HFF-Myc (cell line): ENCODE measurements at regions not wholly inside any gene's neighbourhood (a gene's known extent, or its start where the extent isn't known, plus 50 kb on each side); places are given as distances from the start of the nearest gene placed in this dataset.

Experiments
- DNase-seq: peaks from one replicate; pipeline ENCODE4 v3.0.0-alpha.2; 2011; ENCODE audit warnings: low read depth; ENCODE audit errors: extremely low read depth
- H3K4me3 ChIP-seq: replicated peaks from 2 replicates; pipeline ENCODE4 v1.5.1; 2011; ENCODE audit warnings: low read depth, mild to moderate bottlenecking, control low read depth, low read length
- TF ChIP-seq, protein P1 (sequence below): IDR thresholded peaks from 2 replicates; pipeline ENCODE4 v1.5.1; 2012; ENCODE audit warnings: mild to moderate bottlenecking, low read depth, low read length, control low read depth; ENCODE audit errors: missing control alignments

DNA sequence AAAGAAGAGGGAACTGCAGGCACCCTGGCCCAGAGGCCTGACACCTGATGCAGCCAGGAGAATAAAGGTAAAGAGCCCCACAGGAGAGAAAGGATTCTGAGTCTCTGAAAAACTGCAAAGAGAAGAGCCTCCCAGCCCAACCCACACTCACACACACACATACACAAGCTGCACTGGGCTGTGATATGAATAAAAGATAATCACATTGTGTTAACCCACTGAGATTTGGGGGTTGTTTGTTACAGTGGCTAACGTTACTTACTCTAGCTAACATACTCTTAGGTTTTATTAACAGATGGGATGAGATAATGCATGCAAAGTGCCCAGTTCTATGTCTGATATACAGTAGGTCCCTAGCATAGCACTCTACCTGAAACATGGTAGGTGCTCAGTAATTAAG lies 554.4 kb downstream of the CD83 start:
- TF ChIP-seq, protein P1, sequence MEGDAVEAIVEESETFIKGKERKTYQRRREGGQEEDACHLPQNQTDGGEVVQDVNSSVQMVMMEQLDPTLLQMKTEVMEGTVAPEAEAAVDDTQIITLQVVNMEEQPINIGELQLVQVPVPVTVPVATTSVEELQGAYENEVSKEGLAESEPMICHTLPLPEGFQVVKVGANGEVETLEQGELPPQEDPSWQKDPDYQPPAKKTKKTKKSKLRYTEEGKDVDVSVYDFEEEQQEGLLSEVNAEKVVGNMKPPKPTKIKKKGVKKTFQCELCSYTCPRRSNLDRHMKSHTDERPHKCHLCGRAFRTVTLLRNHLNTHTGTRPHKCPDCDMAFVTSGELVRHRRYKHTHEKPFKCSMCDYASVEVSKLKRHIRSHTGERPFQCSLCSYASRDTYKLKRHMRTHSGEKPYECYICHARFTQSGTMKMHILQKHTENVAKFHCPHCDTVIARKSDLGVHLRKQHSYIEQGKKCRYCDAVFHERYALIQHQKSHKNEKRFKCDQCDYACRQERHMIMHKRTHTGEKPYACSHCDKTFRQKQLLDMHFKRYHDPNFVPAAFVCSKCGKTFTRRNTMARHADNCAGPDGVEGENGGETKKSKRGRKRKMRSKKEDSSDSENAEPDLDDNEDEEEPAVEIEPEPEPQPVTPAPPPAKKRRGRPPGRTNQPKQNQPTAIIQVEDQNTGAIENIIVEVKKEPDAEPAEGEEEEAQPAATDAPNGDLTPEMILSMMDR = no peak
- no peak overlapping the region for H3K4me3 ChIP-seq
- no peak for DNase-seq

GRCh38 chr6:14673201-14673600 lies 555.6 kb downstream of the CD83 start:
- DNase-seq = no peak
- H3K4me3 ChIP-seq = no peak overlapping the region
- TF ChIP-seq, protein P1 = no peak

GRCh38 chr6:14674458-14674857 lies 556.9 kb downstream of the CD83 start:
- no peak overlapping the region for H3K4me3 ChIP-seq
- no peak for DNase-seq
- TF ChIP-seq, protein P1 = no peak

GRCh38 chr6:14674867-14675648 lies 557.5 kb downstream of the CD83 start:
- TF ChIP-seq, protein P1 = no peak
- DNase-seq = no peak
- H3K4me3 ChIP-seq = no peak overlapping the region

DNA sequence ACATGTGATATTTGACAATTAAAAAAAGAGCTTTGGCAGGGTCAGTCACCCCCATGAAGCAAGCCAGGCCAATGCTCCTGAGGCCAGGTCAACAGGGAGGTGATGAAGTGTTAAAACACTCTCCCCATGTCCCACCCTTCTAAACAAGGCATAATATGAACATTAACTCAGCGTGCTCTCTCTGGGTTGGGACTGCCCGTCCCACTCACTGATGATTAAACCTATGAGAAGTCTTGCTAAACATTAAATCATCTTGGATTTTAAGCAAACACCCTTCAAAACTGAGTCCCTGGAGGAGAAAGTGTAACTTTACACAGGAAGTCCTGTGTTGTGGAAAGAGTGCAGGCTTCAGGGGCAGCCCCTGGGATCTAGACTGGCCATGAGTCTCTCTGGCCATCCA lies 558.5 kb downstream of the CD83 start:
- TF ChIP-seq, protein P1 = no peak
- DNase-seq = no peak

GRCh38 chr6:14676977-14677781 lies 559.6 kb downstream of the CD83 start:
- no peak overlapping the region for H3K4me3 ChIP-seq
- DNase-seq = no peak
- TF ChIP-seq, protein P1 = no peak

More for the DNA sequence above, 558.5 kb downstream of the CD83 start:
- H3K4me3 ChIP-seq = no peak overlapping the region
